ENCODE measurements at regions not wholly inside any gene's neighbourhood (a gene's known extent, or its start where the extent isn't known, plus 50 kb on each side); places are given as distances from the start of the nearest gene placed in this dataset.

GRCh38 chr11:71084306-71085012, 167.9 kb downstream of the SHANK2 start:
- Histone ChIP-seq H3K27me3 (replicated peaks; ENCODE audit: insufficient read depth) (no peaks in the 10 kb centered on the region), H3K4me1 (replicated peaks) (no peaks in the 10 kb centered on the region), H3K27ac (no peak overlapping the region), H3K4me3 (no peak overlapping the region), H3K36me3 (no peaks in the 10 kb centered on the region), H3K9me3 (no peaks in the 10 kb centered on the region)
- no peak for DNase-seq (ENCODE audit: low spot score)
- intact Hi-C loops (cut with DNase I) = no loop called here
- WGBS = 89% methylated on average over 9 of the region's 9 CpGs
- TF ChIP-seq POLR2AphosphoS5 (IDR thresholded peaks at IDR 0.05) = no peak
- TF ChIP-seq, protein P1, sequence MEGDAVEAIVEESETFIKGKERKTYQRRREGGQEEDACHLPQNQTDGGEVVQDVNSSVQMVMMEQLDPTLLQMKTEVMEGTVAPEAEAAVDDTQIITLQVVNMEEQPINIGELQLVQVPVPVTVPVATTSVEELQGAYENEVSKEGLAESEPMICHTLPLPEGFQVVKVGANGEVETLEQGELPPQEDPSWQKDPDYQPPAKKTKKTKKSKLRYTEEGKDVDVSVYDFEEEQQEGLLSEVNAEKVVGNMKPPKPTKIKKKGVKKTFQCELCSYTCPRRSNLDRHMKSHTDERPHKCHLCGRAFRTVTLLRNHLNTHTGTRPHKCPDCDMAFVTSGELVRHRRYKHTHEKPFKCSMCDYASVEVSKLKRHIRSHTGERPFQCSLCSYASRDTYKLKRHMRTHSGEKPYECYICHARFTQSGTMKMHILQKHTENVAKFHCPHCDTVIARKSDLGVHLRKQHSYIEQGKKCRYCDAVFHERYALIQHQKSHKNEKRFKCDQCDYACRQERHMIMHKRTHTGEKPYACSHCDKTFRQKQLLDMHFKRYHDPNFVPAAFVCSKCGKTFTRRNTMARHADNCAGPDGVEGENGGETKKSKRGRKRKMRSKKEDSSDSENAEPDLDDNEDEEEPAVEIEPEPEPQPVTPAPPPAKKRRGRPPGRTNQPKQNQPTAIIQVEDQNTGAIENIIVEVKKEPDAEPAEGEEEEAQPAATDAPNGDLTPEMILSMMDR (IDR thresholded peaks at IDR 0.05) = no peak
- no peak for TF ChIP-seq POLR2A (IDR thresholded peaks at IDR 0.05)

GRCh38 chr11:71083105-71083504, 169.3 kb downstream of the SHANK2 start:
- intact Hi-C loops (cut with DNase I) = no loop called here
- no peaks in the 10 kb centered on the region for H3K9me3 ChIP-seq
- no peak for DNase-seq (ENCODE audit: low spot score)
- WGBS = 80% methylated on average over 4 of the region's 4 CpGs
- no peaks in the 10 kb centered on the region for H3K27me3 ChIP-seq (replicated peaks; ENCODE audit: insufficient read depth)
- H3K4me3 ChIP-seq = no peak overlapping the region
- H3K36me3 ChIP-seq = no peaks in the 10 kb centered on the region
- TF ChIP-seq POLR2AphosphoS5 (IDR thresholded peaks at IDR 0.05) (no peak), POLR2A (IDR thresholded peaks at IDR 0.05) (no peak)
- TF ChIP-seq, protein P1 (IDR thresholded peaks at IDR 0.05) = no peak
- no peaks in the 10 kb centered on the region for H3K4me1 ChIP-seq (replicated peaks)
- H3K27ac ChIP-seq = no peak overlapping the region

- TF ChIP-seq POLR2AphosphoS5 (IDR thresholded peaks at IDR 0.05) (no peak), POLR2A (IDR thresholded peaks at IDR 0.05) (no peak)
- TF ChIP-seq, protein P1 (IDR thresholded peaks at IDR 0.05) = no peak
- Histone ChIP-seq H3K27ac (no peak overlapping the region), H3K4me3 (no peak overlapping the region), H3K36me3 (no peaks in the 10 kb centered on the region), H3K4me1 (replicated peaks) (no peaks in the 10 kb centered on the region), H3K9me3 (no peaks in the 10 kb centered on the region), H3K27me3 (replicated peaks; ENCODE audit: insufficient read depth) (no peaks in the 10 kb centered on the region)
- no peak for DNase-seq (ENCODE audit: low spot score)
- 76% methylated on average over 9 of the region's 9 CpGs for WGBS
- intact Hi-C loops (cut with DNase I) = no loop called here
These were observed 169.9 kb downstream of the SHANK2 start for GRCh38 chr11:71082454-71082853.

DNA sequence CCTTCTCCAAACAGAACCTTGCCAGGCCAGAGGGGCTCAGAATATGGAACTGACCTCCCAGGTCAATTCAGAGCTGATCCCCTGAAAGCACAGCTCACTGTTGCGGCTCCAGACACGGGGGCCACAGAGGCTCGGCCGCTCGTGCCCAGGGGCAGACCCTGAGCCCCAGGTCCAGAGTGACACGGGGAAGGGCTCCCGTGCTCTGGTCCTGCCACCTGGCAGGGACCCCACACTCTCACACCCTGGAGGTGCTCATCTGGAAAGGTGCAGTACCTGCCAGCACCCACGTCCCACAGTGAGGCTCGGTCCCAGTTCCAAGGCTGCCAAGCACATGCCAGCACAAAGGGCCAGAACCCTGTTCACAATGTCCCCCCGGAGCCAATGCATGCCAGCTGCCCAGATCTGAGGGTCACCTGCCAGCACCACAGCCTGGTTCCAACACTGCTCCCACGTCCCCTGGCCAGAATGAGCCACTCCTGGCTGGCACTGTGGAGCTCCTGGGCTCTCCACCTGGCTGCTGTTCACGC, 170.6 kb downstream of the SHANK2 start:
- TF ChIP-seq POLR2A (IDR thresholded peaks at IDR 0.05) = no peak
- TF ChIP-seq POLR2AphosphoS5 (IDR thresholded peaks at IDR 0.05) = no peak
- TF ChIP-seq, protein P1 (IDR thresholded peaks at IDR 0.05) = no peak
- no peaks in the 10 kb centered on the region for H3K9me3 ChIP-seq
- H3K4me3 ChIP-seq = no peak overlapping the region
- no peaks in the 10 kb centered on the region for H3K4me1 ChIP-seq (replicated peaks)
- no peak overlapping the region for H3K27ac ChIP-seq
- H3K27me3 ChIP-seq (replicated peaks; ENCODE audit: insufficient read depth) = no peaks in the 10 kb centered on the region
- no peaks in the 10 kb centered on the region for H3K36me3 ChIP-seq
- no peak for DNase-seq (ENCODE audit: low spot score)
- intact Hi-C loops (cut with DNase I) = no loop called here
- 87% methylated on average over 7 of the region's 12 CpGs for WGBS
